ENCODE measurements at regions not wholly inside any gene's neighbourhood (a gene's known extent, or its start where the extent isn't known, plus 50 kb on each side); places are given as distances from the start of the nearest gene placed in this dataset.
A peak's percentile ranks its signal among the peaks of the same experiment; 100 is the strongest.

DNA sequence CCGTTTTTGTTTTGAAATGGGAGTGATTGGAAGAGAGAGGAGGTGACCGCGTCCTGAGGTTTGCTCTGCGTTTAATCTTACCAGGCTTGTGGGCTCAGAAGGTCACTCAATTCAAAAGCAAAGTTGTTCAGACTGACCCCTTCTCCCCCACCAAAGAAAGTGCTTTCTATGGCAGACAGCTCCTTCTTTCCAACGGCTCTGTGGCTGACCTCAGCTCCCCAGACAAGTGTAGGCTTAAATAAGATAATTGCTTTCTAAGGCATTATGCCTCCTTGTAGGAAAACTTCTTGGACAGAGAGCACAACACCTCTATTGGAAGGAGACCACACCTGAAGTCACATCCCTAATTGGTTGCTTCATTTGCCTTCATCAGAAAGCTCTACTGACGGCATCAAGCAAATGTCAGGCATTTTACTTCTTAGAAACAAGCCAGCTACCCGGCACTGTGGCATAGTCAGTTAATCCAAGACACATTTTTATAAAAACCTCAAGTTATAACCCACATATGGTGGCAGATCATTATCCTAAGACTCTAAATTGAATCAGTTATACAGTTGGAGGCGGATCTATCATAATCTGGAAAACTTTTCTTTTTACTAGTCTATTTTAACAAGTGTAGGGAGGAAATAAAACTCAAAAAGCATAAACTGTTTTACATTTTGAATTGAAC lies 94.9 kb downstream of the TMEM174 start:
- Histone ChIP-seq H3K4me1 (no peaks in the 10 kb centered on the region), H3K27me3 (no peaks in the 10 kb centered on the region), H3K4me3 (no peak overlapping the region), H3K9me3 (no peaks in the 10 kb centered on the region), H3K27ac (no peak overlapping the region), H3K36me3 (no peaks in the 10 kb centered on the region)
- intact Hi-C loops (cut with DNase I), result no loop called here
- no peak for TF ChIP-seq CTCF (IDR thresholded peaks at IDR 0.05)
- TF ChIP-seq POLR2AphosphoS5 (IDR thresholded peaks at IDR 0.05; ENCODE audit: insufficient read depth in 1 of 2, low read depth in 1 of 2), result no peak
- DNase-seq (ENCODE audit: extremely low spot score in 2 of 2), result no peak

GRCh38 chr5:73266925-73267765 lies 94.2 kb downstream of the TMEM174 start:
- TF ChIP-seq POLR2AphosphoS5 (IDR thresholded peaks at IDR 0.05; ENCODE audit: insufficient read depth in 1 of 2, low read depth in 1 of 2), result no peak
- no peak for TF ChIP-seq CTCF (IDR thresholded peaks at IDR 0.05)
- no peak overlapping the region for H3K27ac ChIP-seq
- H3K36me3 ChIP-seq, result no peaks in the 10 kb centered on the region
- peak in 1 of 2 donors; percentile 72 for DNase-seq (ENCODE audit: extremely low spot score in 2 of 2)
- intact Hi-C loops (cut with DNase I), result no loop called here
- no peak overlapping the region for H3K4me3 ChIP-seq
- no peaks in the 10 kb centered on the region for H3K9me3 ChIP-seq
- H3K27me3 ChIP-seq, result no peaks in the 10 kb centered on the region
- no peaks in the 10 kb centered on the region for H3K4me1 ChIP-seq

DNA sequence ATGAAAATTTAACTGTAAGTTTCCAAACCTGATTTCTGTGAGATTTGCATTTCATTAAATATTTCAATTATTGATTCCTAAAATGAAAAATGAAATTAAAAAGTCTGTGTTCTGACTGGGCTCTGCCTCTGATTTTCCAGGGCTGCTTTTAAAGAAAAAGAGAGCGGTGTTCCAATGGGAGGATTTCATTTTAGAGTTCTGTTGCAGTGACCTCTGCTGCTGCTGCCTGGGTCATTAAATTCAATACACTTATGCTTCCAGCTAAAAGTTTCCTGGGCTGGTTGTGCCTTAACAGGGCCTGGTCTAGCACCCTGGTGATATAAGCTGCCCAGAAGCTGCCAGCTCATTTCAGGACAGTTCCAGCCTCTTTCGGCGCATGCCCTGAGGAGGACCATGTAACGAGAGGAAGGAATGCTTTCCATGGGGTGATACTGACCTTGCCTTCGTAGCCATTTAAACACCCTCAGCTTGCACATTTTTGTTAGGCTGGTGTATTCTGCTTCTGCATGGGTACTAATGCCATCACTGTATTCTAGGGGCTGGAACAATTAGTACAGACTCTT lies 93.3 kb downstream of the TMEM174 start:
- Histone ChIP-seq H3K4me1 (no peaks in the 10 kb centered on the region), H3K36me3 (no peaks in the 10 kb centered on the region), H3K9me3 (no peaks in the 10 kb centered on the region), H3K4me3 (no peak overlapping the region), H3K27me3 (no peaks in the 10 kb centered on the region), H3K27ac (no peak overlapping the region)
- DNase-seq (ENCODE audit: extremely low spot score in 2 of 2), result no peak
- intact Hi-C loops (cut with DNase I), result no loop called here
- no peak for TF ChIP-seq POLR2AphosphoS5 (IDR thresholded peaks at IDR 0.05; ENCODE audit: insufficient read depth in 1 of 2, low read depth in 1 of 2)
- no peak for TF ChIP-seq POLR2A (IDR thresholded peaks at IDR 0.05)
- TF ChIP-seq CTCF (IDR thresholded peaks at IDR 0.05), result no peak

- Histone ChIP-seq H3K9me3 (no peaks in the 10 kb centered on the region), H3K4me3 (no peak overlapping the region), H3K36me3 (no peaks in the 10 kb centered on the region), H3K27ac (no peak overlapping the region), H3K27me3 (no peaks in the 10 kb centered on the region), H3K4me1 (no peaks in the 10 kb centered on the region)
- TF ChIP-seq POLR2AphosphoS5 (IDR thresholded peaks at IDR 0.05; ENCODE audit: insufficient read depth in 1 of 2, low read depth in 1 of 2) (no peak), CTCF (IDR thresholded peaks at IDR 0.05) (no peak), POLR2A (IDR thresholded peaks at IDR 0.05) (no peak)
- no peak for DNase-seq (ENCODE audit: extremely low spot score in 2 of 2)
- intact Hi-C loops (cut with DNase I), result no loop called here
These were observed 92.6 kb downstream of the TMEM174 start for GRCh38 chr5:73265641-73266040.

DNA sequence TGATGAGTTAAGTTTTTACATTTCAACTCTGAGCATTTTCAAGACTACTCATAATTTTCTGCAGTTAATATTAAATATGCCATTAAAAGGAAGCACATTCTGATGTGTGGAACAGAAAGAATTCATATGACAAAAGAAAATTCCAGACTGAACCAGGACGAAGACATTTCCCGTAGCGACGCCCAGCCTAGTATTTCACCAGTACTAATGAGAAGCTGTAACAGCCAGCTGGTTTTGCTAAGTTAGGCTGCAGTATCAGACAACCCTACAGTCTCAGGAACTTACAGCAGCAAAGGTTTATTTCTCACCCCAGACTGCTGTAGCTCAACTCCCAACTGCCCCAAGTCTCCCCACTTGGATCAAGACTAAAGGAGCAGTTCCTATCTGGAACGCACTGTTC lies 91.6 kb downstream of the TMEM174 start:
- Histone ChIP-seq H3K9me3 (no peaks in the 10 kb centered on the region), H3K27ac (no peak overlapping the region), H3K4me3 (no peak overlapping the region), H3K27me3 (no peaks in the 10 kb centered on the region), H3K4me1 (no peaks in the 10 kb centered on the region), H3K36me3 (no peaks in the 10 kb centered on the region)
- TF ChIP-seq CTCF (IDR thresholded peaks at IDR 0.05) (no peak), POLR2AphosphoS5 (IDR thresholded peaks at IDR 0.05; ENCODE audit: insufficient read depth in 1 of 2, low read depth in 1 of 2) (no peak), POLR2A (IDR thresholded peaks at IDR 0.05) (no peak)
- intact Hi-C loops (cut with DNase I), result no loop called here
- DNase-seq (ENCODE audit: extremely low spot score in 2 of 2), result no peak
